Tibial nerve (tissue), 4 donors: ENCODE measurements at regions not wholly inside any gene's neighbourhood (a gene's known extent, or its start where the extent isn't known, plus 50 kb on each side); places are given as distances from the start of the nearest gene placed in this dataset.

ENCODE experiments used
- CTCF ChIP-seq, 5 experiments: fragments of 200-600 bp in 3 of 5; fragments of 450-650 bp in 2 of 5; sonication (generic) in 3 of 5; IDR thresholded peaks; one replicate each; pipeline ENCODE4 v1.5.1; 2016 to 2019; ENCODE audit warnings: antibody characterized with exemption in 5 of 5, mild to moderate bottlenecking in 3 of 5, moderate library complexity in 2 of 5
- EP300 ChIP-seq, 2 donors: sonication (generic); formaldehyde crosslinking; IDR thresholded peaks; one replicate each; pipeline ENCODE4 v1.6.1; 2017; ENCODE audit warnings: antibody characterized with exemption in 2 of 2, mild to moderate bottlenecking in 1 of 2
- POLR2A ChIP-seq, 2 donors: fragments of 450-650 bp; IDR thresholded peaks; one replicate each; pipeline ENCODE4 v1.6.1; 2017; ENCODE audit warnings: antibody characterized with exemption in 2 of 2, mild to moderate bottlenecking in 2 of 2, moderate library complexity in 2 of 2

DNA sequence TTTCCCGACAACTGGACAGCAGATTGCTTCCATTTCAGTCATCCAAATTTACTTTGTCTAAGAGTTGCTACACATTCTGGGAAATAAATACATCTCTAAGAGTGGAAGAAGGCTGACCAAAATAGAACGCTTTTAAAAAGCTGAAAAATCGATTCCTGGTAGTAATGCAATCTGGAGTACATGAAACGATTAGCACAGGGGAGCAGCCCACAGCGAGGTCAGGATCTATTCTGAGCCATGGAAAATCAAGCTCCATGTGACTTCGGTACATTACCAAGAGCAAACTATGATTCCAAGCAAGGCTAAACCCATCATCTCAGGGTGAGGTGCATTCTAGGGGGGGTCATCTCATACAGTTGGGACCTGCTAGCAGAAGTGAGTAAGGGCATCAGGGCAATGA lies 249.3 kb downstream of the BLID start:
- TF ChIP-seq CTCF (IDR thresholded peaks at IDR 0.05), result no peak
- no peak for TF ChIP-seq POLR2A (IDR thresholded peaks at IDR 0.05)
- no peak for TF ChIP-seq EP300 (IDR thresholded peaks at IDR 0.05)
